Stomach (tissue), 4 donors: ENCODE measurements at regions not wholly inside any gene's neighbourhood (a gene's known extent, or its start where the extent isn't known, plus 50 kb on each side); places are given as distances from the start of the nearest gene placed in this dataset.

Experiments used
- CTCF ChIP-seq, 7 experiments: fragments of 450-650 bp in 4 of 7; fragments of 200-600 bp in 3 of 7; sonication (generic) in 3 of 7; IDR thresholded peaks; one replicate each; pipeline ENCODE4 v1.5.1; 2016 to 2019; ENCODE audit warnings: antibody characterized with exemption in 7 of 7, control low read depth in 2 of 7, mild to moderate bottlenecking in 1 of 7
- POLR2A ChIP-seq, 4 donors: fragments of 450-650 bp; IDR thresholded peaks; one replicate each; pipeline ENCODE4 v1.6.1; 2016; ENCODE audit warnings: antibody characterized with exemption in 4 of 4, control low read depth in 2 of 4, mild to moderate bottlenecking in 1 of 4, moderate library complexity in 1 of 4

- TF ChIP-seq CTCF (IDR thresholded peaks at IDR 0.05) (no peak), POLR2A (IDR thresholded peaks at IDR 0.05) (no peak)
Observed at GRCh38 chr2:120653871-120654270, 81.8 kb upstream of the GLI2 start.
